ENCODE measurements at regions not wholly inside any gene's neighbourhood (a gene's known extent, or its start where the extent isn't known, plus 50 kb on each side); places are given as distances from the start of the nearest gene placed in this dataset.

- Histone ChIP-seq H3K4me3 (ENCODE audit: low read depth, low read length) (no peak overlapping the region), H3K27me3 (ENCODE audit: control insufficient read depth, insufficient read depth, low read length) (no peaks in the 10 kb centered on the region), H3K9ac (ENCODE audit: low read length) (no peak overlapping the region), H3K9me3 (ENCODE audit: control insufficient read depth, insufficient read depth, low read depth, low read length) (peaks cover 9% of the 10 kb centered on the region; the same call in 1 of the 2 replicates), H3K4me1 (ENCODE audit: control insufficient read depth, insufficient read depth, low read length) (no peaks in the 10 kb centered on the region), H3K36me3 (ENCODE audit: control insufficient read depth, insufficient read depth, low read length) (no peaks in the 10 kb centered on the region), H3K27ac (ENCODE audit: low read depth, low read length) (no peak overlapping the region)
Measured at GRCh38 chr2:104388296-104388695, 465.6 kb upstream of the POU3F3 start.

- Histone ChIP-seq H3K4me3 (ENCODE audit: low read depth, low read length) (no peak overlapping the region), H3K36me3 (ENCODE audit: control insufficient read depth, insufficient read depth, low read length) (no peaks in the 10 kb centered on the region), H3K27me3 (ENCODE audit: control insufficient read depth, insufficient read depth, low read length) (no peaks in the 10 kb centered on the region), H3K9me3 (ENCODE audit: control insufficient read depth, insufficient read depth, low read depth, low read length) (no peaks in the 10 kb centered on the region), H3K4me1 (ENCODE audit: control insufficient read depth, insufficient read depth, low read length) (peaks cover 6% of the 10 kb centered on the region), H3K9ac (ENCODE audit: low read length) (no peak overlapping the region), H3K27ac (ENCODE audit: low read depth, low read length) (no peak overlapping the region)
Measured at GRCh38 chr2:104402825-104403224, 451.1 kb upstream of the POU3F3 start.

GRCh38 chr2:104404526-104404925 is 449.4 kb upstream of the POU3F3 start:
- Histone ChIP-seq H3K9me3 (ENCODE audit: control insufficient read depth, insufficient read depth, low read depth, low read length) (no peaks in the 10 kb centered on the region), H3K4me1 (ENCODE audit: control insufficient read depth, insufficient read depth, low read length) (peaks cover 15% of the 10 kb centered on the region), H3K27me3 (ENCODE audit: control insufficient read depth, insufficient read depth, low read length) (no peaks in the 10 kb centered on the region), H3K9ac (ENCODE audit: low read length) (no peak overlapping the region), H3K36me3 (ENCODE audit: control insufficient read depth, insufficient read depth, low read length) (no peaks in the 10 kb centered on the region), H3K27ac (ENCODE audit: low read depth, low read length) (no peak overlapping the region), H3K4me3 (ENCODE audit: low read depth, low read length) (no peak overlapping the region)

GRCh38 chr2:104405623-104406022 is 448.3 kb upstream of the POU3F3 start:
- Histone ChIP-seq H3K9ac (ENCODE audit: low read length) (no peak overlapping the region), H3K9me3 (ENCODE audit: control insufficient read depth, insufficient read depth, low read depth, low read length) (no peaks in the 10 kb centered on the region), H3K4me1 (ENCODE audit: control insufficient read depth, insufficient read depth, low read length) (peaks cover 15% of the 10 kb centered on the region), H3K27me3 (ENCODE audit: control insufficient read depth, insufficient read depth, low read length) (no peaks in the 10 kb centered on the region), H3K36me3 (ENCODE audit: control insufficient read depth, insufficient read depth, low read length) (no peaks in the 10 kb centered on the region), H3K4me3 (ENCODE audit: low read depth, low read length) (no peak overlapping the region), H3K27ac (ENCODE audit: low read depth, low read length) (no peak overlapping the region)

- H3K27ac ChIP-seq (ENCODE audit: low read depth, low read length) = no peak overlapping the region
- H3K9ac ChIP-seq (ENCODE audit: low read length) = no peak overlapping the region
- H3K9me3 ChIP-seq (ENCODE audit: control insufficient read depth, insufficient read depth, low read depth, low read length) = no peaks in the 10 kb centered on the region
- H3K36me3 ChIP-seq (ENCODE audit: control insufficient read depth, insufficient read depth, low read length) = no peaks in the 10 kb centered on the region
- H3K4me3 ChIP-seq (ENCODE audit: low read depth, low read length) = no peak overlapping the region
- H3K4me1 ChIP-seq (ENCODE audit: control insufficient read depth, insufficient read depth, low read length) = peaks cover 15% of the 10 kb centered on the region
- no peaks in the 10 kb centered on the region for H3K27me3 ChIP-seq (ENCODE audit: control insufficient read depth, insufficient read depth, low read length)
Measured at GRCh38 chr2:104406261-104406726, 447.6 kb upstream of the POU3F3 start.

GRCh38 chr2:104407641-104408040 is 446.3 kb upstream of the POU3F3 start:
- H3K27ac ChIP-seq (ENCODE audit: low read depth, low read length) = no peak overlapping the region
- H3K4me1 ChIP-seq (ENCODE audit: control insufficient read depth, insufficient read depth, low read length) = peaks cover 15% of the 10 kb centered on the region
- no peak overlapping the region for H3K4me3 ChIP-seq (ENCODE audit: low read depth, low read length)
- no peak overlapping the region for H3K9ac ChIP-seq (ENCODE audit: low read length)
- no peaks in the 10 kb centered on the region for H3K27me3 ChIP-seq (ENCODE audit: control insufficient read depth, insufficient read depth, low read length)
- no peaks in the 10 kb centered on the region for H3K36me3 ChIP-seq (ENCODE audit: control insufficient read depth, insufficient read depth, low read length)
- no peaks in the 10 kb centered on the region for H3K9me3 ChIP-seq (ENCODE audit: control insufficient read depth, insufficient read depth, low read depth, low read length)

- no peak overlapping the region for H3K4me3 ChIP-seq (ENCODE audit: low read depth, low read length)
- H3K27ac ChIP-seq (ENCODE audit: low read depth, low read length) = no peak overlapping the region
- no peaks in the 10 kb centered on the region for H3K36me3 ChIP-seq (ENCODE audit: control insufficient read depth, insufficient read depth, low read length)
Measured at GRCh38 chr2:104408266-104408665, 445.6 kb upstream of the POU3F3 start.

GRCh38 chr2:104410136-104410535 is 443.8 kb upstream of the POU3F3 start:
- Histone ChIP-seq H3K27me3 (ENCODE audit: control insufficient read depth, insufficient read depth, low read length) (no peaks in the 10 kb centered on the region), H3K9me3 (ENCODE audit: control insufficient read depth, insufficient read depth, low read depth, low read length) (no peaks in the 10 kb centered on the region), H3K9ac (ENCODE audit: low read length) (no peak overlapping the region), H3K36me3 (ENCODE audit: control insufficient read depth, insufficient read depth, low read length) (no peaks in the 10 kb centered on the region), H3K27ac (ENCODE audit: low read depth, low read length) (no peak overlapping the region), H3K4me3 (ENCODE audit: low read depth, low read length) (no peak overlapping the region), H3K4me1 (ENCODE audit: control insufficient read depth, insufficient read depth, low read length) (peaks cover 20% of the 10 kb centered on the region)

More at GRCh38 chr2:104408266-104408665, 445.6 kb upstream of the POU3F3 start:
- H3K4me1 ChIP-seq (ENCODE audit: control insufficient read depth, insufficient read depth, low read length) = peaks cover 15% of the 10 kb centered on the region
- no peak overlapping the region for H3K9ac ChIP-seq (ENCODE audit: low read length)
- no peaks in the 10 kb centered on the region for H3K9me3 ChIP-seq (ENCODE audit: control insufficient read depth, insufficient read depth, low read depth, low read length)
- no peaks in the 10 kb centered on the region for H3K27me3 ChIP-seq (ENCODE audit: control insufficient read depth, insufficient read depth, low read length)

GRCh38 chr2:104412384-104412783 is 441.5 kb upstream of the POU3F3 start:
- no peaks in the 10 kb centered on the region for H3K36me3 ChIP-seq (ENCODE audit: control insufficient read depth, insufficient read depth, low read length)
- no peak overlapping the region for H3K27ac ChIP-seq (ENCODE audit: low read depth, low read length)
- H3K9me3 ChIP-seq (ENCODE audit: control insufficient read depth, insufficient read depth, low read depth, low read length) = no peaks in the 10 kb centered on the region
- no peak overlapping the region for H3K4me3 ChIP-seq (ENCODE audit: low read depth, low read length)
- no peaks in the 10 kb centered on the region for H3K27me3 ChIP-seq (ENCODE audit: control insufficient read depth, insufficient read depth, low read length)
- H3K4me1 ChIP-seq (ENCODE audit: control insufficient read depth, insufficient read depth, low read length) = peaks cover 39% of the 10 kb centered on the region
- no peak overlapping the region for H3K9ac ChIP-seq (ENCODE audit: low read length)

- Histone ChIP-seq H3K27ac (ENCODE audit: low read depth, low read length) (no peak overlapping the region), H3K4me1 (ENCODE audit: control insufficient read depth, insufficient read depth, low read length) (peaks cover 29% of the 10 kb centered on the region), H3K27me3 (ENCODE audit: control insufficient read depth, insufficient read depth, low read length) (no peaks in the 10 kb centered on the region), H3K36me3 (ENCODE audit: control insufficient read depth, insufficient read depth, low read length) (no peaks in the 10 kb centered on the region), H3K9ac (ENCODE audit: low read length) (no peak overlapping the region), H3K9me3 (ENCODE audit: control insufficient read depth, insufficient read depth, low read depth, low read length) (no peaks in the 10 kb centered on the region), H3K4me3 (ENCODE audit: low read depth, low read length) (no peak overlapping the region)
Measured at GRCh38 chr2:104413890-104414289, 440.0 kb upstream of the POU3F3 start.

- Histone ChIP-seq H3K9me3 (ENCODE audit: control insufficient read depth, insufficient read depth, low read depth, low read length) (no peaks in the 10 kb centered on the region), H3K4me3 (ENCODE audit: low read depth, low read length) (peak overlapping the region; percentile 1; the same call in 1 of the 2 replicates), H3K9ac (ENCODE audit: low read length) (no peak overlapping the region), H3K27me3 (ENCODE audit: control insufficient read depth, insufficient read depth, low read length) (no peaks in the 10 kb centered on the region), H3K36me3 (ENCODE audit: control insufficient read depth, insufficient read depth, low read length) (no peaks in the 10 kb centered on the region), H3K27ac (ENCODE audit: low read depth, low read length) (no peak overlapping the region), H3K4me1 (ENCODE audit: control insufficient read depth, insufficient read depth, low read length) (peaks cover 29% of the 10 kb centered on the region)
Measured at GRCh38 chr2:104415284-104415683, 438.6 kb upstream of the POU3F3 start.

Data from HUES6 (cell line).